ENCODE measurements at regions not wholly inside any gene's neighbourhood (a gene's known extent, or its start where the extent isn't known, plus 50 kb on each side); places are given as distances from the start of the nearest gene placed in this dataset.

DNA sequence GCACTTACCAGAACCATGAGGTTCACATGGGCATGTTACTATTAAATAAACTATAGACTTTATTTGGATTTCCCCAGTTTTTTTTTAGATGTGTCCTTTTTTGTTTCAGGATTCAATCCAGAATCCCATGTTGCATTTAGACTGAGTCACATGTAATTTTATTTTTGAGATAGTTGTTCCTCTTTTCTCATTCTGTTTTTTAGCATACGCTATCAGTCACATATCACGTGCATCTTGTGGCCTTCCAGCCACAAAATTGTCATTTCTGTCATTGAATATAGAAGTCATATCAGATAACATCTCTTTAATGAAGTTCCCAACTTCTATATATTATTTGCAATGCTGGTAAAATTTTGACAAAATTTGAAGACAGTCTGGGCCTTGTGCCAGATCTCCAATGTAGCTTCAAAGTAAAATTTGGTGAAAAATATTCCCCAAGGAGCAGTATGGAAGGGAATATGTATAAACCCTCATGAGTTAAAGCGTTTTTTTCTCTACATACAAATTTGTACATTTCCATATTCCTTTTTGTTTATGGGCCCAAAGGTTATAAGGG, 132.3 kb upstream of the MKI67 start:
- no peak for TF ChIP-seq EZH2 (IDR thresholded peaks at IDR 0.05; ENCODE audit: borderline replicate concordance, low read depth, low read length, severe bottlenecking)
- TF ChIP-seq, protein P1, sequence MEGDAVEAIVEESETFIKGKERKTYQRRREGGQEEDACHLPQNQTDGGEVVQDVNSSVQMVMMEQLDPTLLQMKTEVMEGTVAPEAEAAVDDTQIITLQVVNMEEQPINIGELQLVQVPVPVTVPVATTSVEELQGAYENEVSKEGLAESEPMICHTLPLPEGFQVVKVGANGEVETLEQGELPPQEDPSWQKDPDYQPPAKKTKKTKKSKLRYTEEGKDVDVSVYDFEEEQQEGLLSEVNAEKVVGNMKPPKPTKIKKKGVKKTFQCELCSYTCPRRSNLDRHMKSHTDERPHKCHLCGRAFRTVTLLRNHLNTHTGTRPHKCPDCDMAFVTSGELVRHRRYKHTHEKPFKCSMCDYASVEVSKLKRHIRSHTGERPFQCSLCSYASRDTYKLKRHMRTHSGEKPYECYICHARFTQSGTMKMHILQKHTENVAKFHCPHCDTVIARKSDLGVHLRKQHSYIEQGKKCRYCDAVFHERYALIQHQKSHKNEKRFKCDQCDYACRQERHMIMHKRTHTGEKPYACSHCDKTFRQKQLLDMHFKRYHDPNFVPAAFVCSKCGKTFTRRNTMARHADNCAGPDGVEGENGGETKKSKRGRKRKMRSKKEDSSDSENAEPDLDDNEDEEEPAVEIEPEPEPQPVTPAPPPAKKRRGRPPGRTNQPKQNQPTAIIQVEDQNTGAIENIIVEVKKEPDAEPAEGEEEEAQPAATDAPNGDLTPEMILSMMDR (IDR thresholded peaks at IDR 0.05; ENCODE audit: borderline replicate concordance, extremely low read depth, low read length, poor library complexity, severe bottlenecking), result no peak
- Histone ChIP-seq H3K9ac (ENCODE audit: low read depth, low read length) (no peak overlapping the region), H3K79me2 (ENCODE audit: insufficient read depth, low read length) (no peaks in the 10 kb centered on the region), H3K4me2 (ENCODE audit: insufficient read depth, low read length) (no peak overlapping the region), H3K4me1 (ENCODE audit: insufficient read depth, low read length) (no peaks in the 10 kb centered on the region), H2AFZ (ENCODE audit: low read depth, low read length) (no peak overlapping the region), H4K20me1 (ENCODE audit: insufficient read depth, low read length) (peaks cover 8% of the 10 kb centered on the region; the same call in 1 of the 2 replicates), H3K27ac (ENCODE audit: low read length) (no peak overlapping the region), H3K36me3 (ENCODE audit: insufficient read depth, low read length) (no peaks in the 10 kb centered on the region), H3K9me3 (ENCODE audit: insufficient read depth, low read length, severe bottlenecking) (no peaks in the 10 kb centered on the region), H3K4me3 (ENCODE audit: low read depth in 1 of 2, low read length in 2 of 2) (no peak overlapping the region), H3K27me3 (ENCODE audit: insufficient read depth, low read length, poor library complexity) (no peaks in the 10 kb centered on the region)
- ATAC-seq (ENCODE audit: insufficient read depth, low read depth) (no peak), DNase-seq (no peak)

DNA sequence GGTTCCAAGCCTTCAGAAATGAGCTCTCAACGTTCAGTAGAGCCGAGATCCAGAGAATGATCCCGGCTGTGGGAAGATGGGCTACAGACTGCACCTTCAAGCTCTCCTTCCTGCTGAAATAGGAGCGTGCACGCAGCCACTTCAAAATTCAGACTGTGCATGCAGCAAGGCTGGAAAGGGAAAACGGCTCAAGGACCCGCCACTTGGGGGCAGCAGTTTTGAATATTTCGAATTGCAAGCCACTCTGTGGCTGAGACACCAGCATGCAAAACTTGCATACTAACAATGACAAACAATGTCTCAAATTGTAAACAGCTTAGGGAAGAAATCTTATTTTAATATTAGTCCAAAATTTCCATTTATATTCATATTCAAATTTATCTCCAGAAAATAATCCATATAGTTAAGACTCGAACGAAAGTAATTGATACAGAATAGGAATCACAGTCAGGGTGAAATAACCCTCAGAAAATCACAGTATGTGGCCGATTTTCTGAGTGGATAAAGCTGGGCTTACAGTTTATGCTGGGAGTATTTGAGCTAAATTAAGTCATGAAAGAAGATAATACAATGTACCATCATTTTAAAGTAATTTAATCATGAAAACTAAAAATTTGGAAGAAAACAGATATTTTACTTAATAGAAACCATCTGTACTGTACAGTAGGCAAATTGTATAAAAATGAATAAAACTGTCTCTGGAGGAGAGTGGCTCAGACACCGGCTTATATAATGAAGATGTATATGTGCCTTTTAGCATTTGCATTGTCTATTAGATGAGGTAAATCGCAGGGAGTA, 137.9 kb upstream of the MKI67 start:
- H2AFZ ChIP-seq (ENCODE audit: low read depth, low read length), result no peak overlapping the region
- no peaks in the 10 kb centered on the region for H3K27me3 ChIP-seq (ENCODE audit: insufficient read depth, low read length, poor library complexity)
- TF ChIP-seq, protein P1 (IDR thresholded peaks at IDR 0.05; ENCODE audit: borderline replicate concordance, extremely low read depth, low read length, poor library complexity, severe bottlenecking), result peak; percentile 83
- TF ChIP-seq EZH2 (IDR thresholded peaks at IDR 0.05; ENCODE audit: borderline replicate concordance, low read depth, low read length, severe bottlenecking), result no peak
- H3K4me1 ChIP-seq (ENCODE audit: insufficient read depth, low read length), result no peaks in the 10 kb centered on the region
- peak; percentile 88 for ATAC-seq (ENCODE audit: insufficient read depth, low read depth)
- no peaks in the 10 kb centered on the region for H3K9me3 ChIP-seq (ENCODE audit: insufficient read depth, low read length, severe bottlenecking)
- H4K20me1 ChIP-seq (ENCODE audit: insufficient read depth, low read length), result peaks cover 21% of the 10 kb centered on the region
- no peaks in the 10 kb centered on the region for H3K79me2 ChIP-seq (ENCODE audit: insufficient read depth, low read length)
- no peak overlapping the region for H3K4me3 ChIP-seq (ENCODE audit: low read depth in 1 of 2, low read length in 2 of 2)
- H3K36me3 ChIP-seq (ENCODE audit: insufficient read depth, low read length), result no peaks in the 10 kb centered on the region
- peak; percentile 71 for DNase-seq
- H3K9ac ChIP-seq (ENCODE audit: low read depth, low read length), result no peak overlapping the region
- H3K4me2 ChIP-seq (ENCODE audit: insufficient read depth, low read length), result no peak overlapping the region
- no peak overlapping the region for H3K27ac ChIP-seq (ENCODE audit: low read length)

DNA sequence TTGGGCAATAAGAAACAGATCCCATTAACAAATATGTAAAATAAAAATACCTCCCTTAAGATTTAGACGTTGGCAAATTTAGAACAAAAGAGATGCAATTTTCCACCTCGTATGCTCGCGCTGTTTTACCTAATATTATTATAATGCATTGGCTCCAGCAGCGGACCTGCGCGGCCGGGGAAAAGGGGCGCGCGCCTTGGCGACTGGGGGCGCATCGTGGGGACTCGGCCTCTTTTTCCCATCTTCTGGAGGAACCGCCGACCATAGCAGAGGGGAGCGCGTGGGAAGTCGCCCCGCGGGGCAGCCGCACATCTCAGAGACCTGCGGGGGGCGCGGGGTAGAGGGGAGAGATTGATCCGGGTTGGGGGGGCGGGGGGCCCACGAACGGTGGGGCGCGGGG, 139.4 kb upstream of the MKI67 start:
- DNase-seq (no peak), ATAC-seq (ENCODE audit: insufficient read depth, low read depth) (no peak)
- Histone ChIP-seq H3K4me2 (ENCODE audit: insufficient read depth, low read length) (no peak overlapping the region), H3K79me2 (ENCODE audit: insufficient read depth, low read length) (no peaks in the 10 kb centered on the region), H4K20me1 (ENCODE audit: insufficient read depth, low read length) (peaks cover 25% of the 10 kb centered on the region), H3K9ac (ENCODE audit: low read depth, low read length) (no peak overlapping the region), H2AFZ (ENCODE audit: low read depth, low read length) (no peak overlapping the region), H3K9me3 (ENCODE audit: insufficient read depth, low read length, severe bottlenecking) (no peaks in the 10 kb centered on the region), H3K27me3 (ENCODE audit: insufficient read depth, low read length, poor library complexity) (no peaks in the 10 kb centered on the region), H3K4me1 (ENCODE audit: insufficient read depth, low read length) (no peaks in the 10 kb centered on the region), H3K27ac (ENCODE audit: low read length) (no peak overlapping the region), H3K36me3 (ENCODE audit: insufficient read depth, low read length) (no peaks in the 10 kb centered on the region), H3K4me3 (ENCODE audit: low read depth in 1 of 2, low read length in 2 of 2) (no peak overlapping the region)
- no peak for TF ChIP-seq EZH2 (IDR thresholded peaks at IDR 0.05; ENCODE audit: borderline replicate concordance, low read depth, low read length, severe bottlenecking)
- TF ChIP-seq, protein P1 (IDR thresholded peaks at IDR 0.05; ENCODE audit: borderline replicate concordance, extremely low read depth, low read length, poor library complexity, severe bottlenecking), result no peak
